Activated T-cell treated with anti-CD3 and anti-CD28 coated beads, Interleukin-2, amount 50 U/mL, for 72 hours (primary cell): ENCODE measurements at regions not wholly inside any gene's neighbourhood (a gene's known extent, or its start where the extent isn't known, plus 50 kb on each side); places are given as distances from the start of the nearest gene placed in this dataset.

Source experiments
- ATAC-seq, 2 donors: fragments of 150-1000 bp; cut with Tn5 transposase; replicated peaks in 1 of 2; 2 replicates each; pipeline ENCODE4 v1.10.0; 2021; ENCODE audit warnings: moderate library complexity in 2 of 2, mild to moderate bottlenecking in 1 of 2
- DNase-seq, 2 donors: peaks; one replicate each; pipeline ENCODE4 v3.0.0; 2021 to 2022; ENCODE audit warnings: mixed read lengths in 1 of 2
- H3K27ac Mint-ChIP-seq: one replicate; pipeline ENCODE4 v1.8.0; 2022; ENCODE audit warnings: mild to moderate bottlenecking, moderate library complexity, mixed read lengths
- H3K27me3 Mint-ChIP-seq: one replicate; pipeline ENCODE4 v1.8.0; 2022; ENCODE audit warnings: low read depth, mixed read lengths
- H3K36me3 Mint-ChIP-seq, 2 donors: one replicate each; pipeline ENCODE4 v1.8.0; 2022; ENCODE audit warnings: mixed read lengths in 2 of 2, mild to moderate bottlenecking in 1 of 2; ENCODE audit not compliant: insufficient read depth in 2 of 2
- H3K4me1 Mint-ChIP-seq: one replicate; pipeline ENCODE4 v1.8.0; 2022; ENCODE audit warnings: low read depth, mixed read lengths
- H3K4me3 Mint-ChIP-seq, 2 donors: one replicate each; pipeline ENCODE4 v1.8.0; 2022; ENCODE audit warnings: mild to moderate bottlenecking in 2 of 2, mixed read lengths in 2 of 2, moderate library complexity in 2 of 2
- H3K9me3 Mint-ChIP-seq, 2 donors: one replicate each; pipeline ENCODE4 v1.8.0; 2022; ENCODE audit warnings: mixed read lengths in 2 of 2

GRCh38 chr11:80074837-80075236 lies 634.0 kb upstream of the TENM4 start:
- H3K27me3 Mint-ChIP-seq, result no peaks in the 10 kb centered on the region

GRCh38 chr11:80066291-80066690 lies 625.5 kb upstream of the TENM4 start:
- DNase-seq (no peak), ATAC-seq (no peak)
- H3K27ac Mint-ChIP-seq, result no peak overlapping the region
- H3K9me3 Mint-ChIP-seq, result peaks cover 5 to 6% of the 10 kb centered on the region in 2 donors
- no peaks in the 10 kb centered on the region for H3K36me3 Mint-ChIP-seq
- H3K4me3 Mint-ChIP-seq, result no peak overlapping the region
- no peaks in the 10 kb centered on the region for H3K4me1 Mint-ChIP-seq
- no peaks in the 10 kb centered on the region for H3K27me3 Mint-ChIP-seq

More at GRCh38 chr11:80074837-80075236, 634.0 kb upstream of the TENM4 start:
- no peaks in the 10 kb centered on the region for H3K36me3 Mint-ChIP-seq
- no peak for DNase-seq
- ATAC-seq, result no peak
- H3K27ac Mint-ChIP-seq, result no peak overlapping the region
- peaks cover 7 to 13% of the 10 kb centered on the region in 2 donors for H3K9me3 Mint-ChIP-seq
- H3K4me3 Mint-ChIP-seq, result no peak overlapping the region
- no peaks in the 10 kb centered on the region for H3K4me1 Mint-ChIP-seq

GRCh38 chr11:80065086-80065485 lies 624.3 kb upstream of the TENM4 start:
- no peak for DNase-seq
- H3K27ac Mint-ChIP-seq, result no peak overlapping the region
- ATAC-seq, result no peak
- H3K36me3 Mint-ChIP-seq, result peaks cover 0 to 2% of the 10 kb centered on the region in 2 donors
- peaks cover 6 to 12% of the 10 kb centered on the region in 2 donors for H3K9me3 Mint-ChIP-seq
- no peaks in the 10 kb centered on the region for H3K27me3 Mint-ChIP-seq
- no peak overlapping the region for H3K4me3 Mint-ChIP-seq
- H3K4me1 Mint-ChIP-seq, result no peaks in the 10 kb centered on the region

DNA sequence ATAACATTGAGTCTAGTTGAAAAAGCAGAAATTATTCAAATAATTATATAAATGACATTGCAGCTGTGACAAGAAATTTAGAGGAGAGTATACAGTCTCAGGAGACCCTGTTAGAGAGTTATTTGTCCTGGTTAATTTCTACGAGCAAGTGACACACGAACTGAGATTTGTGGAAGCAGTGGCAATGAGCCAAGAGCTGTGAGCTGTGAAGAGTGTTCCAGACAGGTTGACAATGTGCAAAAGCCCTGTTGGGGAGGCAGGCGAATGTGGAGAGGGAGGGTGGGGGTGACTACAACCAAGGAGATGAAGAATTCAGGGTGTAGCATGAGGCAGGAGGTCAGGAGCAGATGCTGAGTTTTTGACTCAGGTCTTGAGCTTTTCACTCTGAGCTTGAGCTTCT lies 620.2 kb upstream of the TENM4 start:
- H3K27me3 Mint-ChIP-seq, result no peaks in the 10 kb centered on the region
- DNase-seq (no peak), ATAC-seq (no peak)
- peaks cover 0 to 2% of the 10 kb centered on the region in 2 donors for H3K36me3 Mint-ChIP-seq
- H3K4me1 Mint-ChIP-seq, result no peaks in the 10 kb centered on the region
- H3K27ac Mint-ChIP-seq, result no peak overlapping the region
- H3K9me3 Mint-ChIP-seq, result peaks cover 5 to 8% of the 10 kb centered on the region in 2 donors
- H3K4me3 Mint-ChIP-seq, result no peak overlapping the region

DNA sequence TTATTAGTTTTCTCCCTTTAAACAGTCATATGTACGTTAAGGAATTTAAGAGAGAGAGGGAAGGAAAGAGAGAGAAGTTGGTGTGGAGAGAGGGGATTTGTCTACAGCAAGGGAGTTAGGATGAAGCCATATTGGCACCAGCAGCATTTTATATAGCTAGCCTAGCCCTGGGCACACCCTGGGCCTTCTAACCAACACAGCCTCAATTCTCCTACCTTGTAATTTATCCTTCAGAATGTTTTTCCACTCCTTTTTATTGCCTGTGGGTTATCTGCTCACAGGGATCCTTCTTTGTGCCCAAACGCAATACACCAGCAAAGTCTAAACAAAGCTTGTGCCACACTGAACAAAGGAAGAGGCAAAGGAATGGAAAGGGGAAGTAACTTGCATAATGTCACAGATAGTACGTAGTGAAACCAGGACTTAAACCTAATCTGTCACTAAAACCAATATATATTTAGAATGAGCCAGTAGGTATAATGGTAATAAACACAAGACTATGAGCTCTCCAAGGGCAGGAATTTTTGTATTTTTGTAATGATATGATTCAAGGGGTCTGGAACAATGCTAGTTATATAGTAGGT lies 613.8 kb upstream of the TENM4 start:
- H3K36me3 Mint-ChIP-seq, result no peaks in the 10 kb centered on the region

DNA sequence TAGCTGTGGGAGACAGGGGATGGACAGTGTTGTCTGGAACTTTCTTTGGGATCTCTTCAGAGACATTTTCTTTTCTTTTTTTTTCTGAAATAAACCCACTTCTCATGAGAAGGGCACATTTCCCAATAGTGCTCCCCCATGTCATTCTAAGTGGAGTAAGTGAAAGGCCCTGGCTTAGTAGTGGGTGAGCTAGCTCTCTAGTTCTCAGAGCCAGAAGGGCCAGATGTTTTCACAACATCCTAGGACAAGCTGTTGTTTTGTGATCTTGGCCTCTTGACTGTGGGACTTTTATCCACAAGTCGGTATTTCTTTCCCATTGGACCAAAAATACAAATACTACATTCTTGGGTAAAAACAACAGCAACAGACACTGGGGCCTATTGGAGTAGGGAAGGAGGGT lies 607.7 kb upstream of the TENM4 start:
- DNase-seq, result no peak
- H3K4me1 Mint-ChIP-seq, result no peaks in the 10 kb centered on the region
- no peak overlapping the region for H3K27ac Mint-ChIP-seq
- peaks cover 2 to 8% of the 10 kb centered on the region in 2 donors for H3K9me3 Mint-ChIP-seq
- ATAC-seq, result no peak
- no peaks in the 10 kb centered on the region for H3K27me3 Mint-ChIP-seq
- no peaks in the 10 kb centered on the region for H3K36me3 Mint-ChIP-seq
- H3K4me3 Mint-ChIP-seq, result no peak overlapping the region

More for the DNA sequence above, 613.8 kb upstream of the TENM4 start:
- H3K4me3 Mint-ChIP-seq, result no peak overlapping the region
- H3K27me3 Mint-ChIP-seq, result no peaks in the 10 kb centered on the region
- no peak for DNase-seq
- H3K27ac Mint-ChIP-seq, result no peak overlapping the region
- no peak for ATAC-seq
- peaks cover 4 to 5% of the 10 kb centered on the region in 2 donors for H3K9me3 Mint-ChIP-seq
- H3K4me1 Mint-ChIP-seq, result no peaks in the 10 kb centered on the region

- H3K9me3 Mint-ChIP-seq, result peaks cover 10 to 12% of the 10 kb centered on the region in 2 donors
- H3K27me3 Mint-ChIP-seq, result no peaks in the 10 kb centered on the region
- H3K4me1 Mint-ChIP-seq, result no peaks in the 10 kb centered on the region
- ATAC-seq (no peak), DNase-seq (no peak)
- no peaks in the 10 kb centered on the region for H3K36me3 Mint-ChIP-seq
- no peak overlapping the region for H3K27ac Mint-ChIP-seq
- H3K4me3 Mint-ChIP-seq, result no peak overlapping the region
Measured at GRCh38 chr11:80041136-80042000, 600.5 kb upstream of the TENM4 start.

GRCh38 chr11:80034801-80035200 lies 594.0 kb upstream of the TENM4 start:
- Mint-ChIP-seq H3K4me1 (no peaks in the 10 kb centered on the region), H3K36me3 (no peaks in the 10 kb centered on the region), H3K27me3 (no peaks in the 10 kb centered on the region), H3K4me3 (no peak overlapping the region), H3K27ac (no peak overlapping the region), H3K9me3 (peaks cover 4 to 5% of the 10 kb centered on the region in 2 donors)
- ATAC-seq, result no peak
- DNase-seq, result no peak

- Mint-ChIP-seq H3K27ac (no peak overlapping the region), H3K27me3 (no peaks in the 10 kb centered on the region), H3K36me3 (no peaks in the 10 kb centered on the region), H3K4me1 (no peaks in the 10 kb centered on the region), H3K4me3 (no peak overlapping the region), H3K9me3 (peaks cover 0 to 7% of the 10 kb centered on the region in 2 donors)
- no peak for ATAC-seq
- no peak for DNase-seq
Measured at GRCh38 chr11:80031014-80031600, 590.3 kb upstream of the TENM4 start.

DNA sequence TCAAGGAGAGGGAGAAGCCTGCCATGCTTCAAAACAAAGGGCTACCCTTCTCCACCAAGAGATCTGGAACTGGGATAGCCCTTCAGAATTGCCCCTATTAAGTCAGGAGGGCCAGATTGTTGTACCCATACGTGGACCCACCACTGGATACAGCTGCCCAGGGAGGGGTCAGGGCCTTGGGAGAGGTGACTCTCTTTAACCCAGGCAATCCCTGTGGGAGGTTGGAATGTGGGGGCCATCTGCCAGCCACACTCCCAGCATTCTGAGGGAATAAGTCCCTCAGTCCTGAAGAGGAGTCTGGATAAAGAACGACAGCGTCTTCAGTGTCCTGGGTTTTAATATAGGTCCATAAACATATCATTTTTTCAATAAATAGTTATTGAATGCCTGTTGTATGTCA lies 588.2 kb upstream of the TENM4 start:
- Mint-ChIP-seq H3K36me3 (peaks cover 0 to 1% of the 10 kb centered on the region in 2 donors), H3K27me3 (no peaks in the 10 kb centered on the region), H3K9me3 (peaks cover 8 to 9% of the 10 kb centered on the region in 2 donors), H3K4me3 (no peak overlapping the region), H3K27ac (no peak overlapping the region), H3K4me1 (no peaks in the 10 kb centered on the region)
- no peak for DNase-seq
- no peak for ATAC-seq

GRCh38 chr11:80024119-80024518 lies 583.3 kb upstream of the TENM4 start:
- H3K9me3 Mint-ChIP-seq, result peaks cover 8 to 11% of the 10 kb centered on the region in 2 donors
- H3K4me1 Mint-ChIP-seq, result no peaks in the 10 kb centered on the region
- DNase-seq, result no peak
- H3K4me3 Mint-ChIP-seq, result no peak overlapping the region
- ATAC-seq, result no peak
- peaks cover 0 to 1% of the 10 kb centered on the region in 2 donors for H3K36me3 Mint-ChIP-seq
- H3K27me3 Mint-ChIP-seq, result no peaks in the 10 kb centered on the region
- H3K27ac Mint-ChIP-seq, result no peak overlapping the region

DNA sequence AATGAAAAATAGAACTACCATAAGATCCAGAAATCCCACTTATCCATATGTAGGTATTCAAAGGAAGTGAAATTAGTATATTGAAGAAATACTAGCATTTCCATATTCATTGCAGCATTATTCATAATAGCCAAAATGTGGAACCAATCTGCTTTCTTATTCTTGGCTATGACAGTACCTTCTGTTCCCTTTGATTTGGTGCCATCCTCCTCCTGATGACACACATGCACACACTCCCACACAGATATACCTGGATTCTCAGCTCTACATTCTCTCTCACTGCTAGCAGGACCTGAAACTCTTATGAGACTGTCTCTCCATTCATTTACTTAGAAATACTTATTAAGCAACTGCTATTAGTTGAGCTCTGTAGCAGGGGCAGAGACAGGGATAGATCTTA lies 582.6 kb upstream of the TENM4 start:
- no peaks in the 10 kb centered on the region for H3K4me1 Mint-ChIP-seq
- no peaks in the 10 kb centered on the region for H3K27me3 Mint-ChIP-seq
- DNase-seq (no peak), ATAC-seq (no peak)
- H3K36me3 Mint-ChIP-seq, result peaks cover 0 to 1% of the 10 kb centered on the region in 2 donors
- no peak overlapping the region for H3K27ac Mint-ChIP-seq
- no peak overlapping the region for H3K4me3 Mint-ChIP-seq
- peaks cover 8 to 11% of the 10 kb centered on the region in 2 donors for H3K9me3 Mint-ChIP-seq

DNA sequence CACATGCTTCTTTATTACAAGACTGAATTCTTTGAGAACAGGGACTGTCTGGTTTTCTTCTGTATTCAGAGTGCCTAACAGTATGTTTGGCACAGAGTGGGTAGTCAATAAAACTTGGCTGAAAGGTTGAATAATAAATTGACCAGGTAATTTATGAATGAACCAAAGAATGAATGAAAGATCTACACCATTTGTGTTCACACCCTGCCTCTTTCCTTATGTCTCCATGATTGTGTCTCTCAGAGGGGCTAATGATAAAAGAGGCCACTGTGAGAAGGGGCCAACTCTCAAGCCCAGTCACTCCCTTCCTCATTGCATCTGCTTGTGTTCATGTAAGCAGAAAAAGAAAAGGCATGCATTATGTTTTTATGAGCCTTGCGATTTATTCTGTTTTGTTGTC lies 569.7 kb upstream of the TENM4 start:
- ATAC-seq, result no peak
- DNase-seq, result no peak
- H3K27me3 Mint-ChIP-seq, result no peaks in the 10 kb centered on the region
- H3K4me3 Mint-ChIP-seq, result no peak overlapping the region
- H3K4me1 Mint-ChIP-seq, result no peaks in the 10 kb centered on the region
- H3K36me3 Mint-ChIP-seq, result no peaks in the 10 kb centered on the region
- peaks cover 0 to 3% of the 10 kb centered on the region in 2 donors for H3K9me3 Mint-ChIP-seq
- no peak overlapping the region for H3K27ac Mint-ChIP-seq
